GM23248 (cell line): ENCODE measurements at regions not wholly inside any gene's neighbourhood (a gene's known extent, or its start where the extent isn't known, plus 50 kb on each side); places are given as distances from the start of the nearest gene placed in this dataset.

Experiments used
- EZH2 ChIP-seq: fragments of 200-600 bp; sonication (generic); IDR thresholded peaks from 2 replicates; pipeline ENCODE4 v1.6.1; 2018; ENCODE audit warnings: antibody characterized with exemption, mild to moderate bottlenecking; ENCODE audit not compliant: insufficient read depth, poor library complexity, severe bottlenecking
- EZH2phosphoT487 ChIP-seq: fragments of 200-600 bp; sonication (generic); IDR thresholded peaks from 2 replicates; pipeline ENCODE4 v1.6.1; 2018; ENCODE audit warnings: antibody characterized with exemption, moderate library complexity, mild to moderate bottlenecking, low read depth; ENCODE audit not compliant: insufficient read depth

DNA sequence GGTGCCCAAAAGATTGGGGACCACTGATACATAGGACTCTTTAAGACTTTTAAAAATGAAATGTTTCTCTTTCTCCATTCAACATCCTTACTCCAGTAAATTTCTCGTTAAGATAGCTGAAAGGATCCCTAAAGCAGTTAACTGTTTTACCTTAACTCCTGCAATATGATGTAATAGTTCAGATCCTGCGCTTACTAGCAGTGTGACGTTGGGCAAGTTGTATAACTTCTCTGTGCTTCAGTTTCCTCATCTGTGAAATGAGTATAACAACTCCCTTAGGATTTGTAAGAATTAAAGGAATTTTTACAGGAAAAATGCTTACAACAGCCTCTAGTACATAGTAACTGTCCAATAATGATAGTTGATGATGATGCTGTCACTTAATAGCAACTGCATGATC is 158.9 kb downstream of the TANC2 start:
- no peak for TF ChIP-seq EZH2
- no peak for TF ChIP-seq EZH2phosphoT487
